ENCODE measurements at regions not wholly inside any gene's neighbourhood (a gene's known extent, or its start where the extent isn't known, plus 50 kb on each side); places are given as distances from the start of the nearest gene placed in this dataset.

DNA sequence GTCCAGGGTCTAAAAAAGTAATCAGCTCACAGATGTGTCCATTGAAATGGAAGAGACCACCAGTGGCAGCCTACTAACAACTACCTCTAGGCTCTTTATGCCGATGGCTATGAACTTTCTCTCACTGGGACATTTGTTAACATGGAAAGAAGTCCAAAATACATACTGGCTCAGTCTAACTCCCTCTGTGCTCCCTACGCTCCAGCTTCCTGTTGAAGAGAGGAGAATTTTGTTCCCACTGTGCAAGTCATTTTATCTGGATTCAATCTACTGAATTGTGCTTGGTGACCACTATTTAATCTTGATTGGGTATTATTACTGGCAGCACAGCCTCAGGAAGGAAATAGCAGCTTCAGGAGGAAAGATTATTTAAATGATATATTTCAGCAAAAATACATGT is 128.8 kb upstream of the ARGLU1 start:
- no peak overlapping the region for H3K4me2 ChIP-seq (ENCODE audit: insufficient read depth, low read length)
- no peaks in the 10 kb centered on the region for H4K20me1 ChIP-seq (replicated peaks; ENCODE audit: control insufficient read depth, extremely low read depth, insufficient read depth, low read length)
- DNase-seq (ENCODE audit: low read depth, low spot score) (no peak), FAIRE-seq (peak; percentile 8)
- TF ChIP-seq POLR2A (IDR thresholded peaks at IDR 0.05; ENCODE audit: low read depth, low read length) (no peak), GATA2 (IDR thresholded peaks at IDR 0.05; ENCODE audit: insufficient read depth, insufficient read length, low read depth, low read length) (no peak), MYC (IDR thresholded peaks at IDR 0.05; ENCODE audit: low read depth, low read length) (no peak), POLR2AphosphoS5 (IDR thresholded peaks at IDR 0.05; ENCODE audit: insufficient read depth, low read depth, low read length) (no peak), FOS (IDR thresholded peaks at IDR 0.05; ENCODE audit: borderline replicate concordance, insufficient read depth, low read length) (no peak), EZH2 (IDR thresholded peaks at IDR 0.05; ENCODE audit: borderline replicate concordance, low read depth, low read length, severe bottlenecking) (no peak), JUN (IDR thresholded peaks at IDR 0.05; ENCODE audit: borderline replicate concordance, insufficient read depth, insufficient read length, low read depth) (no peak)
- TF ChIP-seq, protein P1, sequence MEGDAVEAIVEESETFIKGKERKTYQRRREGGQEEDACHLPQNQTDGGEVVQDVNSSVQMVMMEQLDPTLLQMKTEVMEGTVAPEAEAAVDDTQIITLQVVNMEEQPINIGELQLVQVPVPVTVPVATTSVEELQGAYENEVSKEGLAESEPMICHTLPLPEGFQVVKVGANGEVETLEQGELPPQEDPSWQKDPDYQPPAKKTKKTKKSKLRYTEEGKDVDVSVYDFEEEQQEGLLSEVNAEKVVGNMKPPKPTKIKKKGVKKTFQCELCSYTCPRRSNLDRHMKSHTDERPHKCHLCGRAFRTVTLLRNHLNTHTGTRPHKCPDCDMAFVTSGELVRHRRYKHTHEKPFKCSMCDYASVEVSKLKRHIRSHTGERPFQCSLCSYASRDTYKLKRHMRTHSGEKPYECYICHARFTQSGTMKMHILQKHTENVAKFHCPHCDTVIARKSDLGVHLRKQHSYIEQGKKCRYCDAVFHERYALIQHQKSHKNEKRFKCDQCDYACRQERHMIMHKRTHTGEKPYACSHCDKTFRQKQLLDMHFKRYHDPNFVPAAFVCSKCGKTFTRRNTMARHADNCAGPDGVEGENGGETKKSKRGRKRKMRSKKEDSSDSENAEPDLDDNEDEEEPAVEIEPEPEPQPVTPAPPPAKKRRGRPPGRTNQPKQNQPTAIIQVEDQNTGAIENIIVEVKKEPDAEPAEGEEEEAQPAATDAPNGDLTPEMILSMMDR (IDR thresholded peaks at IDR 0.05; ENCODE audit: extremely low read depth in 1 of 2, insufficient read depth in 1 of 2, low read depth in 1 of 2, low read length in 2 of 2): no peak
- TF ChIP-seq, protein P2, sequence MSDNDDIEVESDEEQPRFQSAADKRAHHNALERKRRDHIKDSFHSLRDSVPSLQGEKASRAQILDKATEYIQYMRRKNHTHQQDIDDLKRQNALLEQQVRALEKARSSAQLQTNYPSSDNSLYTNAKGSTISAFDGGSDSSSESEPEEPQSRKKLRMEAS (IDR thresholded peaks at IDR 0.05; ENCODE audit: insufficient read depth, insufficient read length): no peak
- no peaks in the 10 kb centered on the region for H3K27me3 ChIP-seq (ENCODE audit: control insufficient read depth in 2 of 2, insufficient read depth in 2 of 2, low read length in 2 of 2)
- no peaks in the 10 kb centered on the region for H3K36me3 ChIP-seq (ENCODE audit: control insufficient read depth in 2 of 2, extremely low read depth in 1 of 2, insufficient read depth in 2 of 2, low read length in 2 of 2)
- H3K9me1 ChIP-seq (replicated peaks; ENCODE audit: control insufficient read depth, extremely low read depth, insufficient read depth, low read length): no peaks in the 10 kb centered on the region
- CTCF ChIA-PET: no interaction called here
- POLR2A ChIA-PET: no interaction called here
- H3K79me2 ChIP-seq (ENCODE audit: control insufficient read depth, insufficient read depth, low read length): no peaks in the 10 kb centered on the region
- BruUV-seq (replicated peaks): no TSS peak
- no peak overlapping the region for H3K4me3 ChIP-seq (replicated peaks in 1 of 3; ENCODE audit: insufficient read depth in 1 of 3, low read depth in 1 of 3, low read length in 3 of 3)
- no peak overlapping the region for H3K27ac ChIP-seq (ENCODE audit: insufficient read depth, low read depth, low read length)
- no peaks in the 10 kb centered on the region for H3K4me1 ChIP-seq (ENCODE audit: control insufficient read depth, extremely low read depth, insufficient read depth, low read length)
- H2AFZ ChIP-seq (ENCODE audit: low read depth, low read length): no peak overlapping the region
- no peak overlapping the region for H3K9ac ChIP-seq (replicated peaks; ENCODE audit: extremely low read depth, insufficient read depth, low read length)
- no peaks in the 10 kb centered on the region for H3K9me3 ChIP-seq (replicated peaks; ENCODE audit: control insufficient read depth, insufficient read depth, low read length)
- dilution Hi-C loops (cut with MboI; ENCODE audit: extremely low pct_ligation_motif_present, low sequenced_read_pairs): no loop called here
- intact Hi-C loops (cut with micrococcal nuclease): no loop called here
